Activated CD8-positive, alpha-beta memory T cell treated with anti-CD3 and anti-CD28 coated beads for 1 hour (primary cell): ENCODE measurements at regions not wholly inside any gene's neighbourhood (a gene's known extent, or its start where the extent isn't known, plus 50 kb on each side); places are given as distances from the start of the nearest gene placed in this dataset.
A peak's percentile ranks its signal among the peaks of the same experiment; 100 is the strongest.
"Not testable (repeated sequence)": the region's sequence is repeated elsewhere in the genome, so short reads cannot be mapped to it uniquely, and the experiment has no call there.

Source experiments
- DNase-seq, 2 donors: peaks; one replicate each; pipeline ENCODE4 v3.0.0-alpha.2; 2020; ENCODE audit warnings: low read depth in 1 of 2; ENCODE audit errors: extremely low read depth in 1 of 2

GRCh38 chr6:28831683-28832082 lies 92.1 kb downstream of the TRIM27 start:
- not testable (repeated sequence) for DNase-seq

- DNase-seq, result not testable (repeated sequence)
Observed at GRCh38 chr6:28836703-28837102, 87.1 kb downstream of the TRIM27 start.

- DNase-seq, result peak; percentile 28 to 47
Observed at GRCh38 chr6:28838289-28838633, 85.5 kb downstream of the TRIM27 start.

- peak; percentile 61 to 72 for DNase-seq
Observed at GRCh38 chr6:28838634-28839442, 84.9 kb downstream of the TRIM27 start.

GRCh38 chr6:28839443-28840120 lies 84.2 kb downstream of the TRIM27 start:
- DNase-seq, result no peak

- DNase-seq, result no peak
Observed at GRCh38 chr6:28841290-28841689, 82.5 kb downstream of the TRIM27 start.

- peak in 1 of 2 donors; percentile 22 for DNase-seq
Observed at GRCh38 chr6:28848756-28849155, 75.0 kb downstream of the TRIM27 start.
